ENCODE measurements at regions not wholly inside any gene's neighbourhood (a gene's known extent, or its start where the extent isn't known, plus 50 kb on each side); places are given as distances from the start of the nearest gene placed in this dataset.

DNA sequence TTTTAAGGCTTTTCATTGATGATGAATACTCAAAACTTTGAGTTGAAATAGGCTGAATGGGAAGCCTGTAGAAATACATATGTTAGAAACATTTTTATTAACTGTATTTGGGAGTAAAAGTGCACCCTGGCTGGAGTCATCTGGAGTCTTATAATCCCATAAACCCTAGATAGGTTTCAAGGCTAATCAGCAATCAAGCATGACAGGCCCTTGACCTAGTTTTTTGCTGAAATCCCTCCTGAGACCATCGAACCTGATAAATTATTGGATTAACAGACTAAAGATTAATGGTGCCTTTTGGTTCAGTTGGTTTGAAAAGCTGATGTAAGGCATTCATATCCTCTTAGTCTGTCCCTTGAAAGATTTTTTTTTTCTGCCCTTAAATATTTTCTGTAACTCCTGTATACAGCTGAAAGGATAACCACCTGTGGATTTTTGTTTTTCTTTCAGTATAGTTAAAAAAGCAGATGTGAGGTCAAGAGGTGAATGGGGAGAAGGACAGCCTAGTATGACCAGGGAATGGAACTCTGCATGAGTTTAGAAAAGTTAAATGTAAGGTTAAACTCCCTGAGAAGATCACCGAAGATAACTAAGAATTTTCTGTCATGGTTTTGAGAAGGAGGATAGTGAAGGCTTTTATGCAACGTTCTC lies 69.4 kb upstream of the STXBP5L start:
- DNase-seq = no peak

DNA sequence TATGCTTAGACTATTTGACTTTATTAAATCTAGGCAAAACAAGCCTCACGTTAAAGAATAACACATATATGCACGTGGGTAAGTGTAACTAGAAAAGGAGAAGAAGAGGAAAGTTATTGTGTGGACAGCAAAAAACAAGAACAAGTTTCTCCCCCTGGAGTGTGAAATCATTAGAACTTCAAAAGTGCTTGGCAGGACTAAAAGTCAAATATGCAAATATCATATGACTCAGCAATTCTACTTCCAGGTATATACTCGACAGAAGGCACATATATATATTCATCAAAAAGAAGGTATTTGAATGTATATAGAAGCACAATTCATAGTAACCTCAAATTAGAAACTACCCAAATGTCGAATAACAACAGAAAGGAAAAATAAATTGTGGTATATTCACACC lies 68.9 kb upstream of the STXBP5L start:
- DNase-seq = no peak

DNA sequence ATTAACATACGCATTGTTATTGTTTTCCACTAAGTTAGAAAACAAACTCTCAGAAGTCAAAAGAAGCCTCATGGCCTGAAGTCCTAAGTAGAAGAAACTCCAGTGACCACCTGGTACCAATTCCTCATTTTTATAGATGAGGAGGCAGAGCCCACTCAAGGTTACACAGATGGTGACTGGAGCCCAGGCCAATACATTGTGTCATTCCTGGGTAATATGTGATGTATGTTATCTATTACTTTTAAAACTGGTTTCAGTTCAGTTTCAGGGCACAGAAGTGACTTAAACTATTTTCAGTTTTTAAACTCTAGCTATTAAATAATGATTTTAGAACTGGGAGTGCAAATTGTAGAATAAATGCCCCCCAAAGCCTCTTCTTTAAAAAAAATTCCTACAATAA lies 66.7 kb upstream of the STXBP5L start:
- DNase-seq = no peak

DNA sequence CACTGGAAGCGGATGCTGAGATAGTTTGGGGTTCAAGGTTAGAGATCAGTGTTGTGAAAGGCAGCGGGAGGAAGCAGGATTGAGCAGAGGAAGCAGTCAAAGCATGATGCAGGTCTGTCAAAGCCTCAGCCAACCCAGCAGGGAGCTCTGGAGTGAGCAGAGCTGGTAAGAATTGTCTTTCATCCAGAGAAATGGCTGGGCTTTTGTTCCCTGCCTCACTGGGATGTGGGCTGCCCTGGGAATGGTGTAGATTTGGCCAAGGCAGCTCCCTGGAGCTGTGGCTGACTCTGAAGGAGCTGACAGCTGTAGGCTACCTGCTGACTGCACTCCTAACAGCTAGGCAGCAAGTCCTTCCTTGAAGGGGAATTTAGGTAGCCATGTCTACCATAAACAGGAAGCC lies 61.9 kb upstream of the STXBP5L start:
- no peak for DNase-seq

DNA sequence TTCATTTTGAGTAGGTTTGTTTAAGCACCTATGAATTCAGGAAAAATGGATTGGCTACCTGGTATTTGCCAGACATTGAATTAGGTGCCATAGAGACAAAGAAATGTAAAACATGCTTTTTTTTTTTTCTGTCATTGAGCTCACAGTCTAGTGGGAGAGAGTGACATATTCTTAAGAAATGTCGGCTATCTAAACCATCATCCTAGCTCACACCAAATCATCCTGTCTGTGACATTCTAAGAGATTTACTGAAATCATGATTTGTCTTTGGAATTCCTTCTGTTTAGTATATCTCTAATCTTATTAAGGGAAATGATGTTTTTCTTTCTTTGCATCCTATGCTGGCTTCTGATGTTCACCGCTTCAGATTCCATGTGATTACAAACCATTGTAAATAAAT lies 59.5 kb upstream of the STXBP5L start:
- DNase-seq = no peak

DNA sequence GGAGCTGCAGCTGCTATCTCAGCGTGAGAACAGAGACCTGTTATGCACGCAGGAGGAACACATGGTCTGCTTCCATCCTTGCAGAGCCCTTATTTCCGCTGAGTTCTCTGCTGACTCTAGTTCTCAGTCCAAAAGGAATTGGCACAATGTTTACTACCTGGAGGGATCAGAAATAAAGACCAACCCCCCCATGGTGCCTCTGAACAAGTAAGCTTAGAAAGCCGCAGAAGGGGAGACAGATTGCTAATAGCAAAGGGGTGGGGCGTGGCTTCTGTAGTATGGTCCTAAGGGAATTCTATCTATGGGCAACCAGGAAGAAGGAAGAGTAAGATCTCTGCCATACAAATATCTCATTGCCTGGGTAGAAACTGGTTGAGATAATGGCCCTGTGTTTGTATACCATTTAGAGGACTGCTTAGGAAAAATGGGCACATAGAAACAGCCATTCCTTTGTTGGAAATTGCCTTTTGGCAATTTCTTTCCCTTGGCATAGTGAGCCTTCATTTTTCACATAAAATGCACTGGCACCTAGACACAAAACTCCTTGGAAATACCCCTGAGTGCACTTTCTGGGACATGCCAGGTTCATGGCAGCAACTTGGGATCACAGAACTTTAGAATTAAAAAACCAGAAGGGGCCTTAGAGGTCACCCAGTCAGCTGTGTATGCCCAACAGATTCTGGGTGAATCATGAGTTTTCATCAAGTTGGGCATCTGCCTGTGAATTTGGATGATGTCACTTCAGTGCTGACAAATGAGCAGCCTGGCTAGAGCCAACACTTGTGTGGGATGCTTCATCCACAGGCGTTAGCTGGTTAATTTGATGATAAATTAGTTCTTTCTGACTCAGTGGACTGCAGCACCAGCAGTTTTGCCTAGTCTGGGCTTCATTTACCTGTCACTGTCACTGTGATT lies 57.4 kb upstream of the STXBP5L start:
- no peak for DNase-seq

DNA sequence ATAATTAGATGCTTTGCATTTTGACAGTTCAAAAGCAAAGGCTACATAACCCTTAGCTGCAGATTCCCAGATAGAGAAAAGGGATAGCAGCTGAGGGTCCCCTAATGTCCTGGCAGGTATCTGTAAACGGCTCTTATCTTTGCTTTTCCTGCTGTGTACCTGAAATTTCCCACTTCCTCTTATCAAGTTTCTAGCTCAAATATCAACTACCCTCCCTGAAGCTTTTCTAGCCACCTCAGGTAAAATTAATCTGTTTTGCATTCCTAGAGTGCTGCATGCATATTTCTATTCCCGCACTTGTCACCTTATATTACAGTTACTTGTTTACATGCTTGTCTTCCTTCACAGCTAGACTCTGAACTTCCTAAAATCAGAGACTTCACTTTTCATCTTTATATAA lies 55.6 kb upstream of the STXBP5L start:
- no peak for DNase-seq

DNA sequence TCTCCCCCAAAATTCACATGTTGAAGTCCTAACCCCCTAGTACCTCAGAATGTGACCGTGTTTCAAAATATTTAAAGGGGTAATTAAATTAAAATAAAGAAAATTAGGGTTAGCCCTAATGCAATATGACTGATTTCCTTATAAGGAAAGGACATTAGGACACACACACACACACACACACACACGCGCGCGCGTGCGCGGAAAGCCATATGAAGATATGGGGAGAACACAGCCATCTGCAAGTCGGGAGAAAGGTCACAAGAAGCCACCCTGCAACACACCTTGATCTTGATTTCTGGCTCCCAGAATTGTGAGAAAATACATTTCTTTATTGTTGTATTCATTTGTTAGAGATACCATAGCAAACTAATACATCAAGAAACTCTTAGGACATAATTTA lies 54.6 kb upstream of the STXBP5L start:
- DNase-seq = no peak

DNA sequence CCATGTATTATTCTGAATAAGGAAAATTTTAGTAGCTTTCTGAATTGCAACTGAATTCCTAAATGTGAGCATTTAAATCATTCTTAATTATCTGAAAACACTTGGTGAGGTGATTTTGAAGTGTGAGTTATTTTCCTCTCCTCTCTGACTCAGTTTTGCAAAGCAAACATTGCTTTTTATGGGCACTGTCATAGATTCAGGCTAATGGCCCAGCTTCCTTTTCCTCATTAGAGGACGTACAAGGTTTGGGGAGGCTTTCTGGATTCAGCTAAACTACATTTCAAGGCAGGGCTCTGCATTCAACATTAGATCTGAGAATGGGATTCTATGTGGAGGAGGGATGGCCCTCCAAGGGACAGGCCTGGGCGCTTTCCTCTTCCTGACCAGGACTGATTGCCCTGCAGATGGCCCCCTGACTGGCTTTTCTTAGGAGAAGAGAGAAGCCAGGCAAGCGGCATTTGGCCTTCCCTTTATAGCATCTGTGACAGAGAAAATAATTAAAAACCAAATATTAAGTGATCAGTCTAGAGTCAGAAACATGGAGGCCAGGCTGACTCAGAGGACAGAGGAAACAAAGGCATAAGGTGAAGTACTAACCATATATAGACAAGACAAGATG lies 53.0 kb upstream of the STXBP5L start:
- DNase-seq = no peak

DNA sequence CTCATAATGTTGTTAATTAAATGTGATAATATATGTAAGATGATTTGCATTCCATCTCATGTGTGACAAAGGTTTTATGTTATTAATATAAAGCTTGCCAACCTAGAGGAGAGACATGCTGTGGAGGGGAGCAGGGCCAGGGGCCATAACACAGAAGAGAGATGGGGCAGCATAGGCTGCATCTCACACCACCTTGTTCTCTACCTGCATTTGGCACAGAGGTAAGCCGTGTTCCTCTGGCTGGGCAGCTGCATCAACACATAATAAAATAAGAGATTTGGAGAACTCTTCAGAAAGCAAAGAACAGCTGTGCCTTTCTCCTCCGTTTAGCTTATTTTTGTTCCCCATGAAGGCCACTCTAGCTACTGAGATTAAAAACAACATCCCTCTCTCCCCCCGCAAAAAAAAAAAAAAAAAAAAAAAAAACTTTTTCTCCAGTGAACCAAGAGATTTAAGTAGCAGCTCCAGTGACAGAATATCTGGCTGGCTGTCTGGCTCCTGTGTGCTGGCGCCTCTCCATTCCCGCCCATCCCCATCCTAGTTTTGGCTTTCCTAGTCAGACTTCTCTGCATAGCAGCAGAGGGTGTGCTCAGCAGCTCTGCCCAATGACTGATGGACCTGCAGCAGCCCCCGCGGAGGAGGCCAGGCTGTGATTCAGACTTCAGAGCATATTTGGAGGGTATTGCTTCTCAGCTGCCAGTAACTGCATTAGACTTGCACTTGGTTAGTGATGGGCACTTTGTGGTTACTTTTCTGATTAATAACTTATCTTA lies 52.2 kb upstream of the STXBP5L start:
- DNase-seq = peak; percentile 58
